MM.1S (cell line): ENCODE measurements at regions not wholly inside any gene's neighbourhood (a gene's known extent, or its start where the extent isn't known, plus 50 kb on each side); places are given as distances from the start of the nearest gene placed in this dataset.
"Not testable (repeated sequence)": the region's sequence is repeated elsewhere in the genome, so short reads cannot be mapped to it uniquely, and the experiment has no call there.

Experiments
- DNase-seq: peaks from one replicate; pipeline ENCODE4 v3.0.0-alpha.2; 2015
- H2AFZ ChIP-seq: fragments of 300-600 bp; sonication (generic); 2 replicates; pipeline ENCODE4 v1.6.0; 2016; ENCODE audit warnings: antibody characterized with exemption, low read length
- H3F3A ChIP-seq: fragments of 300-600 bp; sonication (generic); 2 replicates; pipeline ENCODE4 v1.6.1; 2016; ENCODE audit warnings: mild to moderate bottlenecking, antibody characterized with exemption, low read length, moderate library complexity, mixed read lengths; ENCODE audit not compliant: insufficient read depth
- H3K27ac ChIP-seq: fragments of 300-600 bp; sonication (generic); 2 replicates; pipeline ENCODE4 v1.5.1; 2016; ENCODE audit warnings: mild to moderate bottlenecking, low read length
- H3K27me3 ChIP-seq: fragments of 300-600 bp; sonication (generic); replicated peaks from 2 replicates; pipeline ENCODE4 v1.6.0; 2016; ENCODE audit warnings: low read length; ENCODE audit not compliant: insufficient read depth
- H3K36me3 ChIP-seq: fragments of 300-600 bp; sonication (generic); replicated peaks from 2 replicates; pipeline ENCODE4 v1.6.1; 2016; ENCODE audit warnings: mild to moderate bottlenecking, low read length, mixed read lengths; ENCODE audit not compliant: insufficient read depth
- H3K4me1 ChIP-seq: fragments of 300-600 bp; sonication (generic); 2 replicates; pipeline ENCODE4 v1.6.1; 2016; ENCODE audit warnings: low read length, mixed read lengths
- H3K4me2 ChIP-seq: fragments of 300-600 bp; sonication (generic); 2 replicates; pipeline ENCODE4 v1.6.0; 2016; ENCODE audit warnings: low read depth, low read length
- H3K4me3 ChIP-seq: fragments of 300-600 bp; sonication (generic); 2 replicates; pipeline ENCODE4 v1.5.1; 2016; ENCODE audit warnings: low read length, mixed read lengths
- H3K79me2 ChIP-seq: fragments of 300-600 bp; sonication (generic); 2 replicates; pipeline ENCODE4 v1.6.1; 2016; ENCODE audit warnings: mixed run types, low read length, mixed read lengths
- H3K9ac ChIP-seq: fragments of 300-600 bp; sonication (generic); 2 replicates; pipeline ENCODE4 v1.6.1; 2016; ENCODE audit warnings: low read length, mixed read lengths
- H3K9me2 ChIP-seq: fragments of 300-600 bp; sonication (generic); replicated peaks from 2 replicates; pipeline ENCODE4 v1.6.1; 2016; ENCODE audit warnings: mild to moderate bottlenecking, low read length, mixed read lengths; ENCODE audit not compliant: insufficient read depth
- H3K9me3 ChIP-seq: fragments of 300-600 bp; sonication (generic); replicated peaks from 2 replicates; pipeline ENCODE4 v1.6.1; 2016; ENCODE audit warnings: mild to moderate bottlenecking, low read length, mixed read lengths; ENCODE audit not compliant: insufficient read depth
- H4K20me1 ChIP-seq: fragments of 300-600 bp; sonication (generic); 2 replicates; pipeline ENCODE4 v1.6.1; 2016; ENCODE audit warnings: mild to moderate bottlenecking, low read length, moderate library complexity, mixed read lengths; ENCODE audit not compliant: insufficient read depth
- CTCF ChIP-seq: fragments of 300-600 bp; sonication (generic); IDR thresholded peaks from 2 replicates; pipeline ENCODE4 v1.5.1; 2016; ENCODE audit warnings: antibody characterized with exemption, low read length, mixed read lengths
- EZH2 ChIP-seq: fragments of 300-600 bp; sonication (generic); optimal IDR thresholded peaks from 2 replicates; pipeline ENCODE3; 2017; ENCODE audit warnings: low read depth, mild to moderate bottlenecking, antibody characterized with exemption, low read length, mixed read lengths
- EZH2phosphoT487 ChIP-seq: fragments of 300-600 bp; sonication (generic); IDR thresholded peaks from 2 replicates; pipeline ENCODE4 v1.6.1; 2018; ENCODE audit warnings: antibody characterized with exemption, low read length

- peak; percentile 71 for DNase-seq
- Histone ChIP-seq H3K9ac (no peak overlapping the region), H3K27ac (peak overlapping the region; percentile 34; the same call in 1 of the 2 replicates), H2AFZ (peak overlapping the region; percentile 71; the same call in 1 of the 2 replicates), H4K20me1 (no peaks in the 10 kb centered on the region), H3K27me3 (no peaks in the 10 kb centered on the region), H3K4me1 (peaks cover 10% of the 10 kb centered on the region; the same call in 1 of the 2 replicates), H3K4me2 (peak overlapping the region; percentile 63), H3K9me3 (no peaks in the 10 kb centered on the region), H3K9me2 (no peaks in the 10 kb centered on the region), H3K79me2 (no peaks in the 10 kb centered on the region), H3K4me3 (peak overlapping the region; percentile 32; the same call in 1 of the 2 replicates), H3K36me3 (no peaks in the 10 kb centered on the region; the same call in 1 of the 2 replicates), H3F3A (no peaks in the 10 kb centered on the region)
- TF ChIP-seq CTCF (no peak), EZH2 (no peak), EZH2phosphoT487 (no peak)
Observed at GRCh38 chr5:86461169-86461956, 156.4 kb upstream of the COX7C start.

- Histone ChIP-seq H3K36me3 (no peaks in the 10 kb centered on the region; the same call in 1 of the 2 replicates), H3K4me1 (peaks cover 10% of the 10 kb centered on the region; the same call in 1 of the 2 replicates), H3K27ac (no peak overlapping the region), H3K79me2 (no peaks in the 10 kb centered on the region), H3K9me2 (no peaks in the 10 kb centered on the region), H3K9ac (no peak overlapping the region), H2AFZ (no peak overlapping the region), H3F3A (no peaks in the 10 kb centered on the region), H3K4me2 (no peak overlapping the region), H3K4me3 (no peak overlapping the region), H3K9me3 (no peaks in the 10 kb centered on the region), H3K27me3 (no peaks in the 10 kb centered on the region), H4K20me1 (no peaks in the 10 kb centered on the region)
- 0 out of 2 replicates have a peak, but pooled peaks have one; percentile 10 for TF ChIP-seq CTCF
- no peak for TF ChIP-seq EZH2
- DNase-seq = no peak
Observed at GRCh38 chr5:86463339-86463738, 154.4 kb upstream of the COX7C start.

- no peaks in the 10 kb centered on the region for H3K27me3 ChIP-seq
- no peak overlapping the region for H3K4me3 ChIP-seq
- no peaks in the 10 kb centered on the region for H4K20me1 ChIP-seq
- H3K27ac ChIP-seq = no peak overlapping the region
- no peaks in the 10 kb centered on the region for H3K9me2 ChIP-seq
- no peaks in the 10 kb centered on the region for H3F3A ChIP-seq
- no peak for DNase-seq
- H3K79me2 ChIP-seq = no peaks in the 10 kb centered on the region
- no peaks in the 10 kb centered on the region for H3K9me3 ChIP-seq
- H3K4me1 ChIP-seq = peaks cover 10% of the 10 kb centered on the region; the same call in 1 of the 2 replicates
- H3K36me3 ChIP-seq = no peaks in the 10 kb centered on the region; the same call in 1 of the 2 replicates
- H3K4me2 ChIP-seq = no peak overlapping the region
- no peak overlapping the region for H3K9ac ChIP-seq
- TF ChIP-seq EZH2 (no peak), CTCF (no peak), EZH2phosphoT487 (no peak)
- no peak overlapping the region for H2AFZ ChIP-seq
Observed at GRCh38 chr5:86465052-86465838, 152.5 kb upstream of the COX7C start.

GRCh38 chr5:86466721-86467120 lies 151.0 kb upstream of the COX7C start:
- not testable (repeated sequence) for DNase-seq

More at GRCh38 chr5:86466721-86467120, 151.0 kb upstream of the COX7C start:
- not testable (repeated sequence) for H2AFZ ChIP-seq, H3K36me3 ChIP-seq, H3K79me2 ChIP-seq, H3K4me2 ChIP-seq, H3K4me3 ChIP-seq, H3K9me3 ChIP-seq, H3F3A ChIP-seq, H4K20me1 ChIP-seq, H3K4me1 ChIP-seq, H3K27me3 ChIP-seq, H3K9me2 ChIP-seq, H3K9ac ChIP-seq, H3K27ac ChIP-seq
